C4-2B (cell line): ENCODE measurements at regions not wholly inside any gene's neighbourhood (a gene's known extent, or its start where the extent isn't known, plus 50 kb on each side); places are given as distances from the start of the nearest gene placed in this dataset.

ENCODE experiments used
- CTCF ChIP-seq: fragments of 450-650 bp; conservative IDR thresholded peaks from 2 replicates; pipeline ENCODE4 v1.5.1; 2017; ENCODE audit warnings: mild to moderate bottlenecking
- ZFX ChIP-seq: fragments of 450-650 bp; IDR thresholded peaks from 2 replicates; pipeline ENCODE4 v1.6.1; 2017

GRCh38 chr9:121596515-121596914, 54.9 kb upstream of the DAB2IP start:
- TF ChIP-seq CTCF (no peak), ZFX (no peak)
